ENCODE measurements at regions not wholly inside any gene's neighbourhood (a gene's known extent, or its start where the extent isn't known, plus 50 kb on each side); places are given as distances from the start of the nearest gene placed in this dataset.

DNA sequence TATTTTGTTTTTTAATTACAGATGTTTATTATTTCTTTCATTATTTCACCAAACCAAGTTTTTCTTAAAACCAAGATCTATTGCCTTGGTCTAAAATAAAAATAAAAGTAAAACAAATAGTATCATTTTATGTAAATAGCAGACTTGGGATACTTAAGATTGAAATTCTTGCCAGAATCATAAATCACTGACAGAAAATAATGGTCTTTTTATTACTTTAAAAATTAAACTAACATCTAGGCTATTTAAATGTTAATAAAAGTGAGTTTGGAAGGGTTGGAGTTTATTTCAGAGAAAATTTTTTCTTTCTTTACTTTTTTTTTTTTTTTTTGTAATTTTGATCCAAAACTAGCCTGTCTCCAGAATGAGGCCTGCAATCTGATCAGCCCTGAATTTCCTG lies 568.0 kb upstream of the IGFBP3 start:
- Mint-ChIP-seq H3K4me3 (ENCODE audit: unreplicated experiment) (no peak overlapping the region), H3K9me3 (ENCODE audit: unreplicated experiment) (no peaks in the 10 kb centered on the region), H3K27me3 (ENCODE audit: unreplicated experiment) (no peaks in the 10 kb centered on the region), H3K27ac (ENCODE audit: unreplicated experiment) (no peak overlapping the region), H3K36me3 (ENCODE audit: unreplicated experiment) (no peaks in the 10 kb centered on the region), H3K4me1 (ENCODE audit: unreplicated experiment) (peaks cover 49% of the 10 kb centered on the region)
- no peak for DNase-seq (ENCODE audit: extremely low spot score, unreplicated experiment)
- TF ChIP-seq, protein P1, sequence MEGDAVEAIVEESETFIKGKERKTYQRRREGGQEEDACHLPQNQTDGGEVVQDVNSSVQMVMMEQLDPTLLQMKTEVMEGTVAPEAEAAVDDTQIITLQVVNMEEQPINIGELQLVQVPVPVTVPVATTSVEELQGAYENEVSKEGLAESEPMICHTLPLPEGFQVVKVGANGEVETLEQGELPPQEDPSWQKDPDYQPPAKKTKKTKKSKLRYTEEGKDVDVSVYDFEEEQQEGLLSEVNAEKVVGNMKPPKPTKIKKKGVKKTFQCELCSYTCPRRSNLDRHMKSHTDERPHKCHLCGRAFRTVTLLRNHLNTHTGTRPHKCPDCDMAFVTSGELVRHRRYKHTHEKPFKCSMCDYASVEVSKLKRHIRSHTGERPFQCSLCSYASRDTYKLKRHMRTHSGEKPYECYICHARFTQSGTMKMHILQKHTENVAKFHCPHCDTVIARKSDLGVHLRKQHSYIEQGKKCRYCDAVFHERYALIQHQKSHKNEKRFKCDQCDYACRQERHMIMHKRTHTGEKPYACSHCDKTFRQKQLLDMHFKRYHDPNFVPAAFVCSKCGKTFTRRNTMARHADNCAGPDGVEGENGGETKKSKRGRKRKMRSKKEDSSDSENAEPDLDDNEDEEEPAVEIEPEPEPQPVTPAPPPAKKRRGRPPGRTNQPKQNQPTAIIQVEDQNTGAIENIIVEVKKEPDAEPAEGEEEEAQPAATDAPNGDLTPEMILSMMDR (IDR thresholded peaks at IDR 0.05) = no peak

DNA sequence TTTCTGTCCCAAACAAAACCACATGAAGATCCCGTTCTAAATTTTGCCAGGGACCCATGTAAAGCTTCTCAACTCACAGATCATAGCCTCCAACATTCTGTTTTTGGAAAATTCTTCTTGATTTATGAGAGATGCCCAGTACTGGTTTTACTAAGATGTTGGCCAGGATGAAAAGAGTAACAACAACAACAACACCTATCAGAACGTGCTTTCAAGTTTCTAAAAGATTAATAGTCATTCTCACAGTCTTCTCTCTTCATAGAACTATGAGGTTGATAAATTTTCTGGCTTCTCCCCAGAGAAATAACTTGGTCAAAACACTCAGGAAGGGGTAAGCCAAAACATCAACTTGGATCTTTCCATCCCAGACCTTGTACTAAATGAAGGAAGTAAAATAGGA lies 567.5 kb upstream of the IGFBP3 start:
- Mint-ChIP-seq H3K27me3 (ENCODE audit: unreplicated experiment) (no peaks in the 10 kb centered on the region), H3K9me3 (ENCODE audit: unreplicated experiment) (no peaks in the 10 kb centered on the region), H3K4me3 (ENCODE audit: unreplicated experiment) (no peak overlapping the region), H3K27ac (ENCODE audit: unreplicated experiment) (peak overlapping the region; percentile 47), H3K4me1 (ENCODE audit: unreplicated experiment) (peaks cover 44% of the 10 kb centered on the region), H3K36me3 (ENCODE audit: unreplicated experiment) (no peaks in the 10 kb centered on the region)
- DNase-seq (ENCODE audit: extremely low spot score, unreplicated experiment) = no peak
- TF ChIP-seq, protein P1 (IDR thresholded peaks at IDR 0.05) = no peak

DNA sequence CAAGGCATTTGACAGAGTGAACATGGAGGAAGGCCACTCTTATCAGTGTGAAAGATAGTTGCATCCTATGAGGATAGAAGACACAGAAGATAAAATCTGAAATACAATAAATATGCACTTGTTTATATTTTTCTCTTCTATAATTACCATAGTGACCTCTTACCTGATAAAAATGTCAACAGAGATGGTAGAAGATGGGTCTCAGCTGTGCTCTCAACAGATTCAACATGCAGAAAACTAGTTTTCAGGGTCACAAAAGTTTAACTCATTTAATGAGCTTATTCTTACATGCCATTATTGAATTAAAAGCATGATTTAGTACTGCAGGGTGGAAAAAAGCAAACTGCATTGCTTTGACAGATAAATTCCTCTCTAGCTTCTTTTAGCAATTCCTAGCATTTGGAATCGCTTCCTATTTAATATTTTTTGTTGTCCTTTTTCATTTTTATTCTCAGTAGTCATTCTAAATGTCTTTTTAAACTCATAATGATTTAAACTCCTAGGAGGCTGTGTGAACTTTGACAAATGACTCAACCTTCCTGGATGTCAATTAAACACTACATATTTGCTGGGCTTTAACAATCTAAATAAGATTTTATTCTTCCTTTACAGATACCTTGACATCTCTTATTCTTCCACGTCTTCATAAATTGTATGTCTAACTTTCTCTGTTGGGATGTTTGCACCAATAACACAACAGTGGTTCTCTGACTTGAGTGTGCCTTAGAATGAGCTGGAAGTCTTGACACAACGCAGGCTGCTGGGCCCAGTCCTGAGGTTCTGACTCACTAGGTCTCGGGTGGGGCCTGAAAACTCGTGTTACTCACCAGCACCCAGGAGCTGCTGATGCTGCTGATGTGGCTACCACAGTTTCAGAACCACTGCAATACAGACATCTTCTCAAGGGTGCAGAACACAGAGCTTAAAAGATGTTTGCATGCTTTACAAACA lies 565.5 kb upstream of the IGFBP3 start:
- Mint-ChIP-seq H3K4me3 (ENCODE audit: unreplicated experiment) (no peak overlapping the region), H3K27ac (ENCODE audit: unreplicated experiment) (peak overlapping the region; percentile 83), H3K9me3 (ENCODE audit: unreplicated experiment) (no peaks in the 10 kb centered on the region), H3K36me3 (ENCODE audit: unreplicated experiment) (no peaks in the 10 kb centered on the region), H3K4me1 (ENCODE audit: unreplicated experiment) (peaks cover 38% of the 10 kb centered on the region), H3K27me3 (ENCODE audit: unreplicated experiment) (no peaks in the 10 kb centered on the region)
- no peak for DNase-seq (ENCODE audit: extremely low spot score, unreplicated experiment)
- TF ChIP-seq, protein P1 (IDR thresholded peaks at IDR 0.05) = no peak

DNA sequence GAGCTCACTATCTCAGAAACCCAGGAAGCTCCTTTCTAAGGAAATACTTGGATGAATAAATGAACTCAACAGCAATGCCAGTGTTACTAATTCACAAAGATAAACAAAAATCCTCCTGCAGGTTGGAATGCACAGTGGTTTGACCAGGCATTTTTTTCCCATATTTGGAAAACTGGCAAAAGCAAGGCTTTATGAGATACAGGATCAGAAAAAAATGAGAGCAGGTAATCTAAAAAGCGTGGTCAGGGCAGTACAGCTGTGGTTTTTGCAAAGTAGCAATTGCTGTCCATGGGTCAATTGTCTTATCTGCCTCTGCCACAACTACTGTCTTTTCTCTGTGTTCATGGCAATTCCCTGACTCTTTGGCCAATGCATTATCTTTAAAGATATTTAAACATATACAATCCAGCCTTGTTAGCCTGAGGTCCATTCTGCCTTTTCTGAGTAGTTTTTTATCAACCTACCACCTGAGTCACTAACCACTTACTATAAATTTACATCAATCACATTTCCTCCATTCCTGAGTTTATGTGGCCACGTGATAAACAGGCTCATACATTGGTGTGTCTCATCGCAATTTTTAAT lies 564.5 kb upstream of the IGFBP3 start:
- Mint-ChIP-seq H3K4me1 (ENCODE audit: unreplicated experiment) (peaks cover 38% of the 10 kb centered on the region), H3K27me3 (ENCODE audit: unreplicated experiment) (no peaks in the 10 kb centered on the region), H3K4me3 (ENCODE audit: unreplicated experiment) (no peak overlapping the region), H3K9me3 (ENCODE audit: unreplicated experiment) (no peaks in the 10 kb centered on the region), H3K27ac (ENCODE audit: unreplicated experiment) (peak overlapping the region; percentile 83), H3K36me3 (ENCODE audit: unreplicated experiment) (no peaks in the 10 kb centered on the region)
- TF ChIP-seq, protein P1 (IDR thresholded peaks at IDR 0.05) = peak; percentile 31
- no peak for DNase-seq (ENCODE audit: extremely low spot score, unreplicated experiment)

DNA sequence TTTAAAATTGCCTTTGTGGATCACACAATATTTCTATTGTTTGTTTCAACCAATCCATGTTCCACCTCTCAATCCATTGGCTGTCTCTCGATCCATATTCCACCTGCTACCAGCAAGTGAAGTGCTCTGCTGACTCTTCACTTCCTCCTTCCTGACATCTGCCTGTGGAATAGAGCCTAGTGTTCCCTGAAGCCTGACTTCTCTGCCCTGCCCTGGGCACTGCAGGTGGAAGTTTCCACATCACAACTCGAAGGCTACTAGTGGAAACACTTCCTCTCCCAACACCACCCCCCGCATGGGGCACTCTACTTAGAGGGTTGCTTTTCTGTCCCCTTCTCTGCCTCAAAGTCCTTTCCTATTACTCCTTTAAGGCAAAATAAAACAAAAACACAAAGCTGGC lies 563.8 kb upstream of the IGFBP3 start:
- TF ChIP-seq, protein P1 (IDR thresholded peaks at IDR 0.05) = no peak
- DNase-seq (ENCODE audit: extremely low spot score, unreplicated experiment) = no peak
- no peak overlapping the region for H3K4me3 Mint-ChIP-seq (ENCODE audit: unreplicated experiment)
- no peaks in the 10 kb centered on the region for H3K9me3 Mint-ChIP-seq (ENCODE audit: unreplicated experiment)
- H3K4me1 Mint-ChIP-seq (ENCODE audit: unreplicated experiment) = peaks cover 38% of the 10 kb centered on the region
- peak overlapping the region; percentile 83 for H3K27ac Mint-ChIP-seq (ENCODE audit: unreplicated experiment)
- no peaks in the 10 kb centered on the region for H3K36me3 Mint-ChIP-seq (ENCODE audit: unreplicated experiment)
- H3K27me3 Mint-ChIP-seq (ENCODE audit: unreplicated experiment) = no peaks in the 10 kb centered on the region
